Mesodermal cell (in vitro differentiated cells): ENCODE measurements at regions not wholly inside any gene's neighbourhood (a gene's known extent, or its start where the extent isn't known, plus 50 kb on each side); places are given as distances from the start of the nearest gene placed in this dataset.

Experiments used
- H3K27ac ChIP-seq: 2 replicates; pipeline ENCODE4 v1.7.0; 2013; ENCODE audit warnings: mild to moderate bottlenecking, low read depth, low read length, moderate library complexity; ENCODE audit not compliant: severe bottlenecking
- H3K36me3 ChIP-seq: 2 replicates; pipeline ENCODE4 v1.7.1; 2013; ENCODE audit warnings: mild to moderate bottlenecking, low read length, moderate library complexity; ENCODE audit not compliant: control insufficient read depth, insufficient read depth
- H3K4me1 ChIP-seq: one replicate; pipeline ENCODE4 v1.7.1; 2013; ENCODE audit warnings: mild to moderate bottlenecking, low read length; ENCODE audit not compliant: insufficient read depth, control insufficient read depth, poor library complexity, severe bottlenecking
- H3K4me3 ChIP-seq: 2 replicates; pipeline ENCODE4 v1.7.0; 2013; ENCODE audit warnings: low read length, control low read depth, mild to moderate bottlenecking; ENCODE audit not compliant: insufficient read depth, poor library complexity, severe bottlenecking; ENCODE audit errors: extremely low read depth
- H3K9me3 ChIP-seq: 2 replicates; pipeline ENCODE4 v1.7.1; 2013; ENCODE audit warnings: mild to moderate bottlenecking, low read length, moderate library complexity; ENCODE audit not compliant: control insufficient read depth
- WGBS, 2 experiments: methylation state at CpG; one replicate each; pipeline ENCODE4 v1.1.5; 2013; ENCODE audit warnings: missing lambda C conversion rate in 2 of 2; ENCODE audit not compliant: insufficient coverage in 2 of 2; 5-methylcytosine and 5-hydroxymethylcytosine counted together

GRCh38 chr14:48914382-48914781, 671.8 kb downstream of the RPS29 start:
- Histone ChIP-seq H3K9me3 (no peaks in the 10 kb centered on the region), H3K4me3 (no peak overlapping the region), H3K36me3 (no peaks in the 10 kb centered on the region), H3K27ac (no peak overlapping the region), H3K4me1 (no peaks in the 10 kb centered on the region)
- 91 to 100% methylated on average over 1 of the region's 1 CpG for WGBS, 2 experiments

- Histone ChIP-seq H3K36me3 (no peaks in the 10 kb centered on the region), H3K4me3 (no peak overlapping the region), H3K27ac (no peak overlapping the region), H3K9me3 (no peaks in the 10 kb centered on the region), H3K4me1 (peaks cover 3% of the 10 kb centered on the region)
- WGBS, 2 experiments, result no CpG with 5 or more reads among the region's 3 CpGs
These were observed 685.6 kb downstream of the RPS29 start for GRCh38 chr14:48900565-48900964.

DNA sequence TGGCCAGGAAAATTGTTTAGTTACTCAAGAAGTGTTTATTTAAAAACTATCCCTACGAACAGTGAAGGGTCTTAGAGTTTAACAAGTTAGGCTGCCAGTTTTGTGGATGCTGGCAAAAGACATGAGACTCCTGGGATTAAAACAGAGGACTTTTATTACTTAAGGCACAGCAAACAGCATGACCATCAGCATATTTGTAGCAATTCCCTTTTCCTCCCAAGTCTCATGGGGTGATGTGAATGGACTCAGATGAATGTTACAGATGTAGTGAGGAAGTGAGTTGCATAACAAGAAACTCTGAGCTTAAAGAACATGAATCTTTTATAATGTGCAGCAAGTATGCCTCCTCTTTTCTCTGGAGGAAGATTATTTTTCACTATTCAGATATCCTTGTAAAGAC, 695.8 kb downstream of the RPS29 start:
- H3K27ac ChIP-seq, result no peak overlapping the region
- H3K4me1 ChIP-seq, result no peaks in the 10 kb centered on the region
- no peaks in the 10 kb centered on the region for H3K9me3 ChIP-seq
- no peaks in the 10 kb centered on the region for H3K36me3 ChIP-seq
- WGBS, 2 experiments, result 100% methylated on average over 1 of the region's 1 CpG; no CpG with 5 or more reads in 1 of the 2 experiments
- H3K4me3 ChIP-seq, result no peak overlapping the region

DNA sequence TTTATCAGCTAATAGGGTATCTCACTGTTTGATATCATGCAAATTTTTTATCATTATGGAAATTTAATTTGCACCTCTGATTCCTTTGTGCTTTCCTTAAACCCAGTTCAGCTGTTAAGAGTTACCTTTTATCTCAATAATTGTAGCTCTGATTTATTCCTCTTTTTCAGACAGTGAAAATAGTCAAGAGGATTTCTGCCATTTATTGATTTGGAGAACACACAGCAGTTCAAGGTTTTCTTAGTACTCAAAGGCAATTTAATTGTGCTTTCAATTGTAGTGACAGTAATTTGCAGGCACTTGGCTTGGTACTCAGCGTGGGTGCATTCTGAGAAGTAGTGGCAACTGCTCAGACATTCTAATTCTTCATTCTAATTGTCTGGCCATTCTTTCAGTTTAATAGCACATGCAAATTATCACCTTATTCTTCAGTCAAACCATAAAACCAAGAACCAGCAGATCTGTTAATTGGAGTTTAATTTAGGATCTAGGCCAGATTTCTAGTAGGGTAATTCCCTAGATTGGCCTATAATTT, 709.3 kb downstream of the RPS29 start:
- Histone ChIP-seq H3K36me3 (no peaks in the 10 kb centered on the region), H3K9me3 (no peaks in the 10 kb centered on the region), H3K27ac (no peak overlapping the region), H3K4me1 (no peaks in the 10 kb centered on the region), H3K4me3 (no peak overlapping the region)
- WGBS, 2 experiments, result 75% methylated on average over 1 of the region's 1 CpG; no CpG with 5 or more reads in 1 of the 2 experiments

DNA sequence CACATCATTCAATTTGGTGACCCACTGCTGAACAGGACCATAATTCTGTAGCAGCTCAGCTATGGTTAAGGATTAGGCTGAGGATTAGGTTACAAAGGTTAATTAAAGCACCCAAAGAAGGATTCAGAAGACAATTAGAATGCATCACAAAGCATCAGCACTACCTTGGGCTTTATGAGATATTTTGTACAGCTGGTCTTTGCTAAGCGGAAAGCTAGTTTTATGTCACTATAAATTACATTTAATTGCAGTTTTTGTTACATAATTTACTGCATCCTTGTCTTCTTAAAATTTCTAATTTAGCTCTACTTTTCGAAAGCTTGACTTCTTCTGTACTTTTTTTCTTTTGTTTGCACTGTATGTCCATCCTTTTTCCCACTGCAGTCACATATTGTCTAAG, 711.5 kb downstream of the RPS29 start:
- Histone ChIP-seq H3K27ac (no peak overlapping the region), H3K36me3 (no peaks in the 10 kb centered on the region), H3K9me3 (no peaks in the 10 kb centered on the region), H3K4me1 (no peaks in the 10 kb centered on the region), H3K4me3 (no peak overlapping the region)
- WGBS, 2 experiments, result 92 to 100% methylated on average over 1 of the region's 2 CpGs

DNA sequence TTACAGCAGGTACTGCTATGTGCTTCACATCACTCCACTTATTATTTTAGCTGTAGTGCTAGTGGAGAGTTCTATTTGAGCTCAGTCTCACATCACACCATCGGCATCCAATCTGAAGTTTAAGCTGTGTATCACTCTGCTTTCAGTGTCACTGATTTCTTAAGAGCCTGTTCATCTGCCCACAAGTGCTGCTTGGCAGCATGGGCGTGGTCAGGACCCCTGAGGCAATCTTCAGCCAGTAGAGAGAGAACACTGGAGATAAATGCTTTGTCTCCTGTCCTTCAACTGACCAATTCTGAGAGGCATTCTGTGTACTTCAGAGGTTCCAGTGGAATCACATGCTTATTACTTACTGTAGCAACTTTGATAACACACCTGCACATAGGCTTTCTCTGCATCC, 728.8 kb downstream of the RPS29 start:
- H3K27ac ChIP-seq, result no peak overlapping the region
- no peaks in the 10 kb centered on the region for H3K36me3 ChIP-seq
- H3K9me3 ChIP-seq, result no peaks in the 10 kb centered on the region
- H3K4me3 ChIP-seq, result no peak overlapping the region
- 86% methylated on average over 1 of the region's 2 CpGs; no CpG with 5 or more reads in 1 of the 2 experiments for WGBS, 2 experiments
- no peaks in the 10 kb centered on the region for H3K4me1 ChIP-seq

DNA sequence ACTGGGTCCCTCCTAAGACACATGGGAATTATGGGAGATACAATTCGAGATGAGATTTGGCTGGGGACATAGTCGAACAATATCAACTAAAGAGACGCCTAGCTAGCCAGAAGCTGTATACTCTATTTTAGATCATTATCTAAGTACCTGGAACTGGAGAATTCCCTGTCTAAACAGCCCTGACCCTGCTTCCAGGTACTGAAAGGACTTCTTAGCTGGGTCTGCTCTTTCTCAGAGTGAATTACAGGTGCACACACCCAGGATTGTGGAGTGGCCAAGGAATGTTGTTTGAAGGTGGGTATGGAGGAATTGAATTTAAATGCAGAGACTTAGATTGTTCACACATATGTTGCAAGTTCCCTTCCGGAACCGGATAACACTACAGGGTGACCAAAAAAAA, 733.0 kb downstream of the RPS29 start:
- no peaks in the 10 kb centered on the region for H3K36me3 ChIP-seq
- no peaks in the 10 kb centered on the region for H3K9me3 ChIP-seq
- no peak overlapping the region for H3K27ac ChIP-seq
- WGBS, 2 experiments, result 75 to 80% methylated on average over 2 to 5 of the region's 5 CpGs
- no peaks in the 10 kb centered on the region for H3K4me1 ChIP-seq
- no peak overlapping the region for H3K4me3 ChIP-seq

- Histone ChIP-seq H3K4me1 (no peaks in the 10 kb centered on the region), H3K9me3 (no peaks in the 10 kb centered on the region), H3K36me3 (no peaks in the 10 kb centered on the region), H3K4me3 (no peak overlapping the region), H3K27ac (no peak overlapping the region)
- 33% methylated on average over 1 of the region's 2 CpGs; no CpG with 5 or more reads in 1 of the 2 experiments for WGBS, 2 experiments
These were observed 736.3 kb downstream of the RPS29 start for GRCh38 chr14:48849741-48850322.

DNA sequence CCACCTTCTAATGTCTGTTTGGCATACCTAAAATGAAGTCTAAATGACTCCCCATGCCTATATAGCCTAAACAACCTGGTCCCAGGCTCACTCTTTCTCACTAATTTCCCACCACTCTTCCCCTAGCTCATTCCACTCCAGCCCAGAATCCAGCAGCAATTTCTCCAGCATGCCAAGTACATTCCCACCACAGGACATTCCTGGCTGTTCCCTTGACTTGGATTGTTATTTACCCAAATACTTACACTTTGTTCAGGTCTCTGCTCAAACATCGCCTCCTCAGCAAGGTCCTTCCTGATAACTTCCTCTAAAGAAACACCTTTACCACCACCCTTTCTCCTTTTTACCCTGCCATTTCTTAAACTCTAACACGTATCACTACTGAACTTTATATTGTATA, 743.4 kb downstream of the RPS29 start:
- Histone ChIP-seq H3K27ac (no peak overlapping the region), H3K4me1 (no peaks in the 10 kb centered on the region), H3K4me3 (no peak overlapping the region), H3K9me3 (no peaks in the 10 kb centered on the region), H3K36me3 (no peaks in the 10 kb centered on the region)
- WGBS, 2 experiments, result 100% methylated on average over 1 of the region's 2 CpGs

DNA sequence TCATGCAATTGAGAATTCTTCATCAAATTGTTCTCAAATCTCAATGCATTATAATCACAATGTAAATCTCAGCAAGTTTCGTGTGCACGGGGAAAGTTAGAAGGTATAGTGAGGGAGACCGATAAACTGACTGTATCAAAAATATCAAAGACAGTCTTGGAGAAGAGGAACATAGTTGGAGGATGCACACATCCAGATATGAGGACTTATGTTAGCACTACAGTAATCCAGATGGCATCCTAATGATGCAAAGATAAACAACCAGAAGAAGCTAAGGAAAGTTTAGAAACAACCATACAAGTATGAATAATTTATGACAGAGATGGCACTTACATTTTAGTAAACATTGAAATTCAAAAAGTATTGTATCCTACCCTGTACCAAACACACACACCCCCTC, 760.1 kb downstream of the RPS29 start:
- WGBS, 2 experiments, result 91 to 100% methylated on average over 1 to 3 of the region's 3 CpGs
- Histone ChIP-seq H3K9me3 (no peaks in the 10 kb centered on the region), H3K4me1 (no peaks in the 10 kb centered on the region), H3K36me3 (no peaks in the 10 kb centered on the region), H3K27ac (no peak overlapping the region), H3K4me3 (no peak overlapping the region)

DNA sequence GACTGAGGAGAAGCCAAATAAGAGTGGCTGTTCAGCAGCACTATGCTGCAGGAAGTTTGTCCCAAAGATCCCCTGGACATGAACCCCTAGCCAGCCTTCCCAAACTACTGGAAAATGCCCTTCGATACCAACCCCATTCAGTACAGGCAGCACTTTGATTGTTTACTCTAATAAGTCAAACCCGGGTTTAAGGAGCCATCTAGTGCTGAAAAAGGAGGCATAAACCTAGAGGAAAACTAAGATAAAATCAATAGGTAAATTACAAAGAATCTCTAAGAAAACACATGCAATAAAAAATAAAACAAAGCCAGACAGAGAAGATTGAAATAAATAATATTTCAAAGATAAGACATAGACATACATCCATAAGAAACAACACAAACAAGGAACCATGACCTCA, 771.6 kb downstream of the RPS29 start:
- H3K4me3 ChIP-seq, result no peak overlapping the region
- H3K36me3 ChIP-seq, result no peaks in the 10 kb centered on the region
- no CpG with 5 or more reads among the region's 2 CpGs for WGBS, 2 experiments
- no peak overlapping the region for H3K27ac ChIP-seq
- H3K9me3 ChIP-seq, result no peaks in the 10 kb centered on the region
- no peaks in the 10 kb centered on the region for H3K4me1 ChIP-seq
